ENCODE measurements at regions not wholly inside any gene's neighbourhood (a gene's known extent, or its start where the extent isn't known, plus 50 kb on each side); places are given as distances from the start of the nearest gene placed in this dataset.

DNA sequence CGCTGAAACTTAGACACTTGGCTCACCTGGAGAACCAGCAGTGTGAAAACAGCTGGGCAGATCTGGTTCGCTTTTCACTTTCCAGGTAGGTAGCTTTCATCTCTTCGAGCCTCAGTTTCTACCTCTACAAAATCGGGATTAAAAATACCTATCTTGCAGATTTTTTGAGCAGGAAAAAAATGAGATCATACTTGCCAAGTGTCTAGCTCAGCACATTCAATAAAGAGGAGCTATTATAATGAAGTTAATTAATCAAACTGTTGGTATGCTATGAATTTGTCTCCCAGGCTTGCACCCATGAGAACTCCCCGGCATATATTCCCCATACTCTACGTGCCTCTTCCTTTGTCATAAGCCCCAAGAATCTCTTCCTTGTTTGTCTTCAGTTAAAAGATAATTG lies 158.6 kb upstream of the LDB2 start:
- Histone ChIP-seq H3K9me3 (replicated peaks in 1 of 2; ENCODE audit: control insufficient read depth in 1 of 2, insufficient read depth in 1 of 2, low read length in 2 of 2) (peaks cover 8% of the 10 kb centered on the region in 2 donors), H3K9ac (ENCODE audit: insufficient read depth, low read length, poor library complexity, severe bottlenecking) (no peak overlapping the region), H3K4me2 (replicated peaks; ENCODE audit: extremely low read depth, low read length, poor library complexity, severe bottlenecking) (no peak overlapping the region), H4K20me1 (ENCODE audit: insufficient read depth, low read length) (no peaks in the 10 kb centered on the region), H3K4me1 (ENCODE audit: control insufficient read depth in 1 of 2, insufficient read depth in 2 of 2, low read length in 2 of 2) (no peaks in the 10 kb centered on the region), H2AFZ (ENCODE audit: insufficient read depth, low read depth, low read length, poor library complexity, severe bottlenecking) (no peak overlapping the region), H3K79me2 (ENCODE audit: insufficient read depth, low read length) (no peaks in the 10 kb centered on the region), H3K36me3 (replicated peaks in 1 of 2; ENCODE audit: control insufficient read depth in 1 of 2, insufficient read depth in 2 of 2, low read length in 2 of 2) (no peaks in the 10 kb centered on the region), H3K4me3 (replicated peaks in 1 of 3; ENCODE audit: low read depth in 2 of 3, low read length in 3 of 3) (no peak overlapping the region), H3K27me3 (ENCODE audit: control insufficient read depth in 2 of 2, insufficient read depth in 2 of 2, low read length in 2 of 2) (no peaks in the 10 kb centered on the region), H3K27ac (ENCODE audit: low read depth in 1 of 2, low read length in 2 of 2) (no peak overlapping the region)
- no peak for DNase-seq
- WGBS (ENCODE audit: insufficient coverage): 92% methylated on average over 2 of the region's 6 CpGs
- H3K9me3 Mint-ChIP-seq: peaks cover 0 to 15% (median 7%) of the 10 kb centered on the region in 7 donors
- no peaks in the 10 kb centered on the region for H3K36me3 Mint-ChIP-seq
- intact Hi-C loops (cut with micrococcal nuclease): no loop called here
- H3K4me1 Mint-ChIP-seq: no peaks in the 10 kb centered on the region
- H3K27me3 Mint-ChIP-seq (ENCODE audit: low read depth in 3 of 3): no peaks in the 10 kb centered on the region
- no peak overlapping the region for H3K27ac Mint-ChIP-seq
- no peak overlapping the region for H3K4me3 Mint-ChIP-seq
- no peak for TF ChIP-seq CTCF (IDR thresholded peaks at IDR 0.05)

- intact Hi-C loops (cut with micrococcal nuclease): no loop called here
- Histone ChIP-seq H3K4me1 (ENCODE audit: control insufficient read depth in 1 of 2, insufficient read depth in 2 of 2, low read length in 2 of 2) (no peaks in the 10 kb centered on the region), H3K27ac (ENCODE audit: low read depth in 1 of 2, low read length in 2 of 2) (no peak overlapping the region), H3K36me3 (replicated peaks in 1 of 2; ENCODE audit: control insufficient read depth in 1 of 2, insufficient read depth in 2 of 2, low read length in 2 of 2) (no peaks in the 10 kb centered on the region), H3K4me3 (replicated peaks in 1 of 3; ENCODE audit: low read depth in 2 of 3, low read length in 3 of 3) (no peak overlapping the region), H3K27me3 (ENCODE audit: control insufficient read depth in 2 of 2, insufficient read depth in 2 of 2, low read length in 2 of 2) (no peaks in the 10 kb centered on the region), H4K20me1 (ENCODE audit: insufficient read depth, low read length) (no peaks in the 10 kb centered on the region), H3K79me2 (ENCODE audit: insufficient read depth, low read length) (no peaks in the 10 kb centered on the region), H3K4me2 (replicated peaks; ENCODE audit: extremely low read depth, low read length, poor library complexity, severe bottlenecking) (no peak overlapping the region), H2AFZ (ENCODE audit: insufficient read depth, low read depth, low read length, poor library complexity, severe bottlenecking) (no peak overlapping the region), H3K9ac (ENCODE audit: insufficient read depth, low read length, poor library complexity, severe bottlenecking) (no peak overlapping the region), H3K9me3 (replicated peaks in 1 of 2; ENCODE audit: control insufficient read depth in 1 of 2, insufficient read depth in 1 of 2, low read length in 2 of 2) (peaks cover 8% of the 10 kb centered on the region in 2 donors)
- Mint-ChIP-seq H3K27me3 (ENCODE audit: low read depth in 3 of 3) (no peaks in the 10 kb centered on the region), H3K36me3 (no peaks in the 10 kb centered on the region), H3K27ac (no peak overlapping the region), H3K9me3 (peaks cover 0 to 13% (median 5%) of the 10 kb centered on the region in 7 donors), H3K4me3 (no peak overlapping the region), H3K4me1 (no peaks in the 10 kb centered on the region)
- 91% methylated on average over 1 of the region's 2 CpGs for WGBS (ENCODE audit: insufficient coverage)
- TF ChIP-seq CTCF (IDR thresholded peaks at IDR 0.05): no peak
- DNase-seq: no peak
Measured at GRCh38 chr4:17055788-17056187, 157.3 kb upstream of the LDB2 start.
